HG03196 (cell line): ENCODE measurements at regions not wholly inside any gene's neighbourhood (a gene's known extent, or its start where the extent isn't known, plus 50 kb on each side); places are given as distances from the start of the nearest gene placed in this dataset.
"Not testable (repeated sequence)": the region's sequence is repeated elsewhere in the genome, so short reads cannot be mapped to it uniquely, and the experiment has no call there.

Experiments
- ATAC-seq: cut with Tn5 transposase; IDR thresholded peaks from one replicate; pipeline ENCODE4 v1.9.1; 2021; ENCODE audit not compliant: unreplicated experiment

DNA sequence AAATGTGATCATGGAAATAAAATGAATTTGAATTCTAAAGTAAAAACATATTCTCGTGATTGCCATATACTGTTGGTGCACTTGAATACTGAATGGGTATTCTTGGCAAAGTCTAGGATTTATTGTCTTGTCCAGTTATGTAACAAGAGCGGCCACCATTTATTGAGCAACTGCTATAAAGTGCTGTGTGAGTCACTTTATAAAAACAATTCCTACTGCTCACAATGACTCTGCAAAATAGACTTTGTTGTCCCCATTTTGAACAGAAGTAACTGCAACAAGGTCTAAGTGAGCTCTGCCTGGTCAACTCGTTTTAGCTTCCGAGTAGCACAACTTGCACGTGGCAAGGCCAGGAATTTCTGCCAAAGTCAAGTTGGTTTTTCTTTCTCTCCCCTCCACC is 995.6 kb upstream of the FANCL start:
- ATAC-seq, result no peak

DNA sequence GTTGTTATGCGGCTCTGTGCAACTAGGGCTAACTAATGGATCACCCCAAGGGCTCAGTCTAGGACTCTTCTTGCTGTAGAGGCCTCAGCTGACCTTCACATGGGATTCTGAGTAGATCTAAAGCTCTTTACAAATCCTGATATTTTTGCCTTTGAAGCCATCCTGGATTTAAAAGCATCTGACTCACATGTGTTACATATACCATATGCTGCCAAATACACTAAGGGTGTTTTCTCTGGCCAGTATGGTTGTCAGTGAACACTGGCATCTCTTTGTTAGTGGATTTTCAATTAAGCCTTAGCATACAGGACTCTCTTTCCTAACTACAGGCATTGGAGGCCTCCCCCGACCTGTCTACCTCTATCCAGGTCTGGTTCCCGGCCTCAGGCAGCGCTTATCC is 992.8 kb upstream of the FANCL start:
- no peak for ATAC-seq

DNA sequence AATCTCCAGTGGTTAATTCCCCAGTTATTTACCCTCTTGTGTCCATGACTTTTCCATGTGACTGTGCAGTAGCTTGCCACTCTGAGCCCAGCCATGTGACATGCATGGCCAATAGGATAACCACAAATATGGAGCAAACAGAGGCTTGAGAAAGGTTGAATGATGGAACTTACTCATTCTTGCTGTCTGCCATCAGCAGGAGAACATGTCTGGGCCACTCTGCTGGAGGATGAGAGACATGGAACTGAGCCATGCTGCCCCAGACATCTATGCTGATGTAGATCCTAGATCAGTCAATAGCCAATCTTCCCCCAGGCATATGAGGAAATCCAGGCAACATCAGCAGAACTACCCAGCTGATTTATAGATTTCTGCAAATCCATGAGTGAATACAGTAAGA is 992.3 kb upstream of the FANCL start:
- no peak for ATAC-seq

- no peak for ATAC-seq
These were observed 991.5 kb upstream of the FANCL start for GRCh38 chr2:59232394-59233165.

GRCh38 chr2:59226362-59226761 is 985.2 kb upstream of the FANCL start:
- not testable (repeated sequence) for ATAC-seq

DNA sequence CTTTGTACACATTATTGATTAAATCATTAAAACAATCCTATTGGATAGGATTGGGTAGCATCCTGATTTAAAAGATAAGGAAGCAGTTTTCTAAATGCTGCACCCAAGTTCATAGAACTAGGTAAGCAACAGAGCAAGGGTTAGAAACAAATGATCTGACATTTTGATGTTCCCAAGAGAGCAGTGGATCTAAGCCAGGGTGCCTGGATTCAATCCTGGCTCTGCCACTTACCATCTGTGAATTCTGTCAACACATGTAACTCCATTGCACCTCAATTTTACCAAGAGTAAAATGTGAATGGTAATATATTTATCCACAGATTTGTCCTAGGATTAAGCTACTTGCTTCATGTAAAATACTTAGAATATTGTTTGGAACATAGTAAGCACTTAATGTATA is 982.6 kb upstream of the FANCL start:
- ATAC-seq, result no peak

DNA sequence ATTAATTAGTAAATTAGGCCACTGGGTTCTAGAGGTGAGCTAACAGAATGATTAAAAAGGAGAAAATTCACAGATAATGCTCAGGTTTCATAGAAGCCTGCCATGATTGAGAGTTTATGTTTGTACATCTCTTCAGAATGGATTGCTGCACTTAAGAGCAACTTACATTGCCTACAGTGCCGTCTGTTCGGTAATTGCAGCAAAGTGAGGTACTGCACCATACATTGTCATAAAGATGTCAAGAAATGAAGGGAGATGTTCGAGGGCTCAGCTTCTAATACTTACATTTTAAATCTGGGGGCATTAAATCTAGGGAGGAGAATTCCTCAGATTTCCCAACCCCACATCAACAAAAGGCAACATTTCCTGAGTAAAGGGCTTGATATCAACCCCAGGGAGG is 976.2 kb upstream of the FANCL start:
- no peak for ATAC-seq

GRCh38 chr2:59206361-59206760 is 965.2 kb upstream of the FANCL start:
- ATAC-seq, result no peak

DNA sequence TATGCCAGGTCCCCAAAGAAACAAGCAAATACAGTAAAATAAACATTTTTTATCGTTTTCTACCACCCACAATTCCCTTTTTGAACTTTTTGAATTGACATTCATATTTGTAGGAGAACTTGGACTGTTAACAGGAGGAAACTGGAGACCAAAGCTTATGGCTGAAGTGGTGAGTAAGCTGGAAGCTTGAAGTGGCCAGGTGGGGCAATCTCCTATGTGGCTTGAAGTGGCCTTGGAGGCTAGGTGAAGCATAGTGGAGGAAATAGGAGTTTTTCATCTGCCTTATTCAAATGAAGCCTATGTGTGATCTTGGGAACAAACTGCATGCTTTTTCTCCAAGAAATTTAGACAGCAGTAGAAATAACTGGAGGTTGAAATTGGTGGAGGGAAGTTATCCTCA is 962.9 kb upstream of the FANCL start:
- ATAC-seq, result no peak

- no peak for ATAC-seq
These were observed 955.4 kb upstream of the FANCL start for GRCh38 chr2:59196491-59196890.

- no peak for ATAC-seq
These were observed 954.7 kb upstream of the FANCL start for GRCh38 chr2:59195851-59196250.

- no peak for ATAC-seq
These were observed 950.7 kb upstream of the FANCL start for GRCh38 chr2:59191781-59192180.

DNA sequence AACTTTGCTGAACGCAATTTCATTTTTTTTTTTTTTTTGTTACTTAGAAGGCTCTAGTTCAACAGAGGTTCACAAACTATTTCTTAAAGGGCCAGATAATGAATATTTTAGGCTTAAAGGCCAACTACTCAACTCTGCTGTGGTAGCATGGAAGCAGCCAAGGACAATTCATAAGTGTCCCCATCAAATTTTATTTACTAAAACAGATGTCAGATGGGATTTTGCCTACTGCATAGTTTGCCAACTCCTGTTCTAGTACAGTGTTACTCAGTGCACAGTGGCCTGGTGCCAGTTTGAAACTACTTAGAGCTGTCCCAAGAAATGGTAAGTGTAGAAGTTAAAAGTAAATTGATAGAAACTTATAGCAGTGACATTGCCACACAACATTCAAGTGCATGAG is 949.4 kb upstream of the FANCL start:
- no peak for ATAC-seq

DNA sequence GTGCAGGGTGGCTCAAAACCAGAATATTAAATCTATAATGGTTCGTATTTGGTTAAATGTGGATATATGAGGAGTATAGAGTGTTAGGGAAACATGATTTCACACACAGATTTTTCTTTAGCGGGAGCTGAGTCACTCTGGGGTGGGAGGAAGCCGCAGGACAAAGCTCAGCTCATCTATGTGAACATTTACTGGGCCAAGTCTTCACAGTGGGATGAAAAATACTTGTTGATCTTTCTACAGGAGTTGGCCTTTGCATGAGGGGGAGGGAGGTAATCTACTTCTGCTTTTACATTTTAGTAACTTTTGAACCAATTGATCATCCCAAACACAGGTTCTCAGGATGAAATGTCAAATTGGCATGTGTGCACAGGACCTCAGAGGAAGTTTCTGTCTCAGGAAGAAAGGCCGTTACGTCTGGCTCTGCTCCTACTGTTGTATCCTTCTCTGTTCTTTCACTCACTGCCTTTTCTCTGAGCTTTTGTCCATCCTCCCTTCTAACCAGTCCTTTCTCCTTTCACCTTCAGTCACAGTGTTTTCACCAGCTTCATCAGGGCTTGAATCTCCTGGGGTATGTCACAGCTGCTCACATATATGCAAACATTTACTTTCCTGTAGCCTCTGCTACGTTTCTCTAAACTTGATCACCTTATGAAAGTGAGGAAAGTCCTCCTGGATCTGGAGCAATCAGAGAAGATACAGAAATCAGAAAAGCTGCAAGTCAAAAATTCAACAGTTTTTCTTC is 943.3 kb upstream of the FANCL start:
- no peak for ATAC-seq

GRCh38 chr2:59183070-59183469 is 941.9 kb upstream of the FANCL start:
- ATAC-seq, result no peak

- ATAC-seq, result no peak
These were observed 941.1 kb upstream of the FANCL start for GRCh38 chr2:59182249-59182648.

GRCh38 chr2:59181347-59181746 is 940.2 kb upstream of the FANCL start:
- no peak for ATAC-seq

DNA sequence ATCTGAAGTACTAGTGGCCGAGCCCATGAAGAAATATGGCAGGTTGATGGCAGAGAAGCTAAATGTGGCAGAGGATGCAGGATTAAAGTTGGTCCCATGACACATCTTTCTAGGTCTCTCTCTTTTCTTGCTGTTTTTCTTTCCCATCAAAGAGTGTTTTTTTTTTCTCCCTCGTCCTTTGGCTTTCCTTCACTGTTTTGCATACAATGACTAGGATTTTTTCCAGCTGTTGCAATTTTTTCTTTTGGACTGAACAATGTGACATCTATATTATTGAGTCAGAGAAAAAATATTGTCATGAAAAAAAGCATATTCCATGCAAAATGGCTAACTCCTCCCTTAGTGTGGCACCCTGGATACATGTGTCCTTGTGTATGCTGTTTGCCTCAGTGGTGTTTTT is 939.5 kb upstream of the FANCL start:
- no peak for ATAC-seq

DNA sequence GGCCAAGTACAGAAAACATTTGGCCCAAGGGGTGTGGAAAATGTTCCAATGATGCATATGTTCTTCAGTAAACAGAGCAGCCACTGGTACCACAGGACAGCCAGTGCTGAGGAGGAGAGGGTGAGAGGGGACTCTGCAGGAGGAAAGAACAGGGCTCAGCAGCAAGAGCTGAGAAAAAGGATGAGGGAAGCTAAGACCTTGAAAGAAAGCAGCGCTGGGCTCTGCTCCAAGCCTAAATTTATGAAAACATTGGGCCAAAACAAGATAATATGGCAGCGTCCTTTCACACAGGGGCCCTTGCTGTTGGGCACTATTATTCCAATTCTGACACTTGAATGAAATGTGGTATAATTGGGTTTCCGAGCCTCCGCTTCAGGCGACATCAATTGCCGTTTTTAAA is 939.0 kb upstream of the FANCL start:
- no peak for ATAC-seq

DNA sequence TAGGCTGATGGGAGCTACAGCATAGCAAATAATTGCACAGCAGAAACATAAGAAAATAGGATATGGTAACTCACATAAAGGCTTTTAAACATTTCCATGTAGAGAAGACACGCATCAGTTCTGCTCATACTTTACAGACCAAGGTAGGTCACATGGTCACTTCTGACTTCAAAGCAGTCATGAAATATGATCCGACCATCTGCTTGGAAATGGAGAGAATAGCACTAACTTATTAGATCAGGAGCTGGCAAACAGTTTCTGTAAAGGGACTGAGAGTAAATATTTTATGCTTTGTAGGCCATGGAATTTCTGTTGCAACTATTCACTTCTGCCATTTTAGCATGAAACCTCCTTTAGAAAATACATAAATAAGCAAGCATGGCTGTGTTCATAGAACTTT is 936.6 kb upstream of the FANCL start:
- no peak for ATAC-seq

GRCh38 chr2:59176737-59177136 is 935.6 kb upstream of the FANCL start:
- no peak for ATAC-seq

GRCh38 chr2:59174536-59175243 is 933.6 kb upstream of the FANCL start:
- ATAC-seq, result no peak
